WTC11 (cell line): ENCODE measurements at regions not wholly inside any gene's neighbourhood (a gene's known extent, or its start where the extent isn't known, plus 50 kb on each side); places are given as distances from the start of the nearest gene placed in this dataset.

Experiments
- ATAC-seq: fragments of 200-7000 bp; cut with Tn5 transposase; 2 replicates; pipeline ENCODE4 v1.10.0; 2021; ENCODE audit warnings: mild to moderate bottlenecking, moderate library complexity
- CTCF ChIA-PET: fragments of 300-600 bp; sonication (Branson Sonifier 250); formaldehyde crosslinking; loops from one replicate; lab custom pipeline; 2021; ENCODE audit warnings: antibody characterized with exemption; lab: Charles Lee
- POLR2A ChIA-PET: fragments of 350-600 bp; sonication (Branson Sonifier 250); formaldehyde crosslinking; loops from one replicate; lab custom pipeline; 2021; ENCODE audit warnings: antibody characterized with exemption; lab: Charles Lee
- DNase-seq: peaks from one replicate; pipeline ENCODE4 v3.0.0; 2021; ENCODE audit warnings: low spot score
- H3K27ac Mint-ChIP-seq: 2 replicates; pipeline ENCODE4 v1.8.0; 2021; ENCODE audit warnings: mixed read lengths
- H3K27me3 Mint-ChIP-seq: 2 replicates; pipeline ENCODE4 v1.8.0; 2021; ENCODE audit warnings: low read depth, mild to moderate bottlenecking, moderate library complexity, mixed read lengths
- H3K36me3 Mint-ChIP-seq: 2 replicates; pipeline ENCODE4 v1.8.0; 2021; ENCODE audit warnings: mixed read lengths
- H3K4me1 Mint-ChIP-seq: 2 replicates; pipeline ENCODE4 v1.8.0; 2022; ENCODE audit warnings: mixed read lengths
- H3K4me3 Mint-ChIP-seq: 2 replicates; pipeline ENCODE4 v1.8.0; 2021; ENCODE audit warnings: mild to moderate bottlenecking, moderate library complexity, mixed read lengths
- H3K9me3 Mint-ChIP-seq: 2 replicates; pipeline ENCODE4 v1.8.0; 2021; ENCODE audit warnings: mixed read lengths
- ARID4B ChIP-seq: sonication (generic); formaldehyde crosslinking; IDR thresholded peaks from 2 replicates; pipeline ENCODE4 v1.8.0; 2023; ENCODE audit warnings: missing genetic modification reagents, mild to moderate bottlenecking, borderline replicate concordance
- ATF2 ChIP-seq: sonication (generic); formaldehyde crosslinking; IDR thresholded peaks from 2 replicates; pipeline ENCODE4 v1.8.1; 2022; ENCODE audit warnings: low read depth, missing genetic modification reagents, borderline replicate concordance
- CBFB ChIP-seq: sonication (generic); formaldehyde crosslinking; IDR thresholded peaks from 2 replicates; pipeline ENCODE4 v1.8.1; 2022; ENCODE audit warnings: mild to moderate bottlenecking, low read depth, missing genetic modification reagents
- E2F4 ChIP-seq: sonication (generic); formaldehyde crosslinking; IDR thresholded peaks from 2 replicates; pipeline ENCODE4 v1.8.1; 2022; ENCODE audit warnings: low read depth, mild to moderate bottlenecking, moderate library complexity, missing genetic modification reagents, borderline replicate concordance
- EMX1 ChIP-seq: fragments of 250-450 bp; sonication (Bioruptor Pico); IDR thresholded peaks from 2 replicates; pipeline ENCODE4 v1.8.0; 2021; ENCODE audit warnings: mild to moderate bottlenecking
- ETV6 ChIP-seq: sonication (generic); formaldehyde crosslinking; IDR thresholded peaks from 2 replicates; pipeline ENCODE4 v1.8.1; 2022; ENCODE audit warnings: mild to moderate bottlenecking, missing genetic modification reagents
- GABPB1 ChIP-seq: sonication (generic); formaldehyde crosslinking; IDR thresholded peaks from 2 replicates; pipeline ENCODE4 v1.8.1; 2023; ENCODE audit warnings: mild to moderate bottlenecking, missing genetic modification reagents
- GRHL2 ChIP-seq: fragments of 250-450 bp; sonication (Bioruptor Pico); IDR thresholded peaks from 2 replicates; pipeline ENCODE4 v1.8.0; 2022; ENCODE audit warnings: mild to moderate bottlenecking, moderate library complexity; ENCODE audit not compliant: insufficient replicate concordance, severe bottlenecking
- IRF1 ChIP-seq: sonication (generic); formaldehyde crosslinking; IDR thresholded peaks from 2 replicates; pipeline ENCODE4 v1.8.0; 2023; ENCODE audit warnings: missing genetic modification reagents
- KAT7 ChIP-seq: sonication (generic); formaldehyde crosslinking; IDR thresholded peaks from 2 replicates; pipeline ENCODE4 v1.8.1; 2023; ENCODE audit warnings: missing genetic modification reagents, mild to moderate bottlenecking, borderline replicate concordance
- NFYB ChIP-seq: sonication (generic); formaldehyde crosslinking; conservative IDR thresholded peaks from 2 replicates; pipeline ENCODE4 v1.8.0; 2022; ENCODE audit warnings: low read depth, missing genetic modification reagents
- NR3C1 ChIP-seq: sonication (generic); formaldehyde crosslinking; conservative IDR thresholded peaks from 2 replicates; pipeline ENCODE4 v1.8.1; 2023; ENCODE audit warnings: low read depth, mild to moderate bottlenecking, missing genetic modification reagents
- RELA ChIP-seq: sonication (generic); formaldehyde crosslinking; IDR thresholded peaks from 2 replicates; pipeline ENCODE4 v1.8.1; 2022; ENCODE audit warnings: missing genetic modification reagents, mild to moderate bottlenecking, borderline replicate concordance
- RORB ChIP-seq: fragments of 250-450 bp; sonication (Bioruptor Pico); IDR thresholded peaks from 2 replicates; pipeline ENCODE4 v1.9.0; 2021; ENCODE audit warnings: mild to moderate bottlenecking
- SMAD3 ChIP-seq: sonication (generic); formaldehyde crosslinking; IDR thresholded peaks from 2 replicates; pipeline ENCODE4 v1.8.0; 2022; ENCODE audit warnings: missing genetic modification reagents, mild to moderate bottlenecking, borderline replicate concordance
- TCF7 ChIP-seq: sonication (generic); formaldehyde crosslinking; IDR thresholded peaks from 2 replicates; pipeline ENCODE4 v1.8.0; 2022; ENCODE audit warnings: mild to moderate bottlenecking, low read depth, missing genetic modification reagents, moderate library complexity
- TEAD1 ChIP-seq: sonication (generic); formaldehyde crosslinking; IDR thresholded peaks from 2 replicates; pipeline ENCODE4 v1.8.0; 2022; ENCODE audit warnings: mild to moderate bottlenecking, missing genetic modification reagents
- ZMAT4 ChIP-seq: fragments of 250-450 bp; sonication (Bioruptor Pico); IDR thresholded peaks from 2 replicates; pipeline ENCODE4 v1.9.0; 2021; ENCODE audit warnings: mild to moderate bottlenecking
- ZNF121 ChIP-seq: sonication (generic); formaldehyde crosslinking; IDR thresholded peaks from 2 replicates; pipeline ENCODE4 v1.8.0; 2023; ENCODE audit warnings: missing genetic modification reagents
- ZNF317 ChIP-seq: sonication (generic); formaldehyde crosslinking; IDR thresholded peaks from 2 replicates; pipeline ENCODE4 v1.8.1; 2023; ENCODE audit warnings: low read depth, mild to moderate bottlenecking, moderate library complexity, missing genetic modification reagents, borderline replicate concordance
- ZNF423 ChIP-seq: fragments of 250-450 bp; sonication (Bioruptor Pico); IDR thresholded peaks from 2 replicates; pipeline ENCODE4 v2.1.2; 2022; ENCODE audit warnings: mild to moderate bottlenecking, moderate library complexity
- ZSCAN18 ChIP-seq: fragments of 250-450 bp; sonication (Bioruptor Pico); IDR thresholded peaks from 2 replicates; pipeline ENCODE4 v2.1.2; 2022; ENCODE audit warnings: mild to moderate bottlenecking, moderate library complexity

- Mint-ChIP-seq H3K4me3 (no peak overlapping the region), H3K4me1 (peaks cover 15% of the 10 kb centered on the region)
- TF ChIP-seq NFYB: no peak
- TF ChIP-seq, all 79 proteins: peak for 0
- ChIA-PET POLR2A (interaction anchor here (0.7 kb wide), 1 partner anchor 453 kb away, joined by 3 read pairs; no protein-coding TSS in a partner anchor), CTCF (interaction anchor here (0.7 to 1.0 kb wide), 2 partner anchors 231 to 908 kb away, joined by 3 read pairs; no protein-coding TSS in a partner anchor)
- no peak for ATAC-seq
- no peak overlapping the region for H3K27ac Mint-ChIP-seq
- H3K36me3 Mint-ChIP-seq: no peaks in the 10 kb centered on the region
- H3K27me3 Mint-ChIP-seq: peaks cover 3% of the 10 kb centered on the region; the same call in 1 of the 2 replicates
- no peak for DNase-seq
- no peaks in the 10 kb centered on the region for H3K9me3 Mint-ChIP-seq
Observed at GRCh38 chr11:119876841-119877240, 147.8 kb upstream of the NECTIN1 start.

- POLR2A ChIA-PET: no interaction called here
Observed at GRCh38 chr11:119875841-119876600, 147.0 kb upstream of the NECTIN1 start.

GRCh38 chr11:119874660-119875238 lies 145.7 kb upstream of the NECTIN1 start:
- Mint-ChIP-seq H3K36me3 (no peaks in the 10 kb centered on the region), H3K9me3 (no peaks in the 10 kb centered on the region), H3K4me1 (peaks cover 10% of the 10 kb centered on the region), H3K27ac (no peak overlapping the region), H3K4me3 (no peak overlapping the region), H3K27me3 (peaks cover 3% of the 10 kb centered on the region; the same call in 1 of the 2 replicates)
- ChIA-PET POLR2A (no interaction called here), CTCF (interaction anchor here (1.5 kb wide), 1 partner anchor 394 kb away, joined by 3 read pairs; no protein-coding TSS in a partner anchor)
- no peak for ATAC-seq
- DNase-seq: no peak
- TF ChIP-seq RORB (CRISPR knock-in tag): no peak
- no peak for TF ChIP-seq ZSCAN18
- TF ChIP-seq ARID4B (CRISPR knock-in tag): no peak
- TF ChIP-seq EMX1: no peak
- no peak for TF ChIP-seq CBFB (CRISPR knock-in tag)
- TF ChIP-seq IRF1: no peak
- no peak for TF ChIP-seq SMAD3
- no peak for TF ChIP-seq ATF2 (CRISPR knock-in tag)
- TF ChIP-seq TEAD1 (CRISPR knock-in tag): no peak
- no peak for TF ChIP-seq E2F4 (CRISPR knock-in tag)

More at GRCh38 chr11:119875841-119876600, 147.0 kb upstream of the NECTIN1 start:
- TF ChIP-seq ZNF121 (no peak), GRHL2 (CRISPR knock-in tag) (no peak), KAT7 (CRISPR knock-in tag) (no peak), ZMAT4 (CRISPR knock-in tag) (no peak), RORB (CRISPR knock-in tag) (no peak), ZNF423 (no peak), E2F4 (CRISPR knock-in tag) (no peak), GABPB1 (CRISPR knock-in tag) (no peak), ETV6 (CRISPR knock-in tag) (no peak), NR3C1 (CRISPR knock-in tag) (no peak), ZNF317 (CRISPR knock-in tag) (no peak), RELA (CRISPR knock-in tag) (no peak), TCF7 (CRISPR knock-in tag) (no peak)
- no peak for ATAC-seq
- Mint-ChIP-seq H3K4me1 (peaks cover 15% of the 10 kb centered on the region), H3K9me3 (no peaks in the 10 kb centered on the region), H3K27me3 (peaks cover 3% of the 10 kb centered on the region; the same call in 1 of the 2 replicates), H3K27ac (no peak overlapping the region), H3K36me3 (no peaks in the 10 kb centered on the region), H3K4me3 (no peak overlapping the region)
- CTCF ChIA-PET: interaction anchor here (1.0 to 1.5 kb wide), 2 partner anchors 232 to 395 kb away, joined by 3 read pairs; no protein-coding TSS in a partner anchor
- no peak for DNase-seq
